HG02852 (cell line): ENCODE measurements at regions not wholly inside any gene's neighbourhood (a gene's known extent, or its start where the extent isn't known, plus 50 kb on each side); places are given as distances from the start of the nearest gene placed in this dataset.
"Not testable (repeated sequence)": the region's sequence is repeated elsewhere in the genome, so short reads cannot be mapped to it uniquely, and the experiment has no call there.

Experiments
- ATAC-seq: cut with Tn5 transposase; IDR thresholded peaks from one replicate; pipeline ENCODE4 v1.9.1; 2021; ENCODE audit warnings: mild to moderate bottlenecking, moderate library complexity; ENCODE audit not compliant: unreplicated experiment

GRCh38 chr5:12214267-12215015, 310.2 kb upstream of the CTNND2 start:
- no peak for ATAC-seq

GRCh38 chr5:12208366-12209100, 304.3 kb upstream of the CTNND2 start:
- ATAC-seq: no peak

- no peak for ATAC-seq
These were observed 300.5 kb upstream of the CTNND2 start for GRCh38 chr5:12204761-12205160.

GRCh38 chr5:12193536-12193935, 289.3 kb upstream of the CTNND2 start:
- ATAC-seq: no peak

- ATAC-seq: no peak
These were observed 278.8 kb upstream of the CTNND2 start for GRCh38 chr5:12183003-12183402.

- ATAC-seq: no peak
These were observed 273.6 kb upstream of the CTNND2 start for GRCh38 chr5:12177851-12178250.

- ATAC-seq: no peak
These were observed 273.0 kb upstream of the CTNND2 start for GRCh38 chr5:12177225-12177624.

- ATAC-seq: no peak
These were observed 271.8 kb upstream of the CTNND2 start for GRCh38 chr5:12175914-12176585.

GRCh38 chr5:12174734-12175133, 270.5 kb upstream of the CTNND2 start:
- no peak for ATAC-seq

GRCh38 chr5:12169536-12169935, 265.3 kb upstream of the CTNND2 start:
- no peak for ATAC-seq

- no peak for ATAC-seq
These were observed 258.6 kb upstream of the CTNND2 start for GRCh38 chr5:12162863-12163262.

- no peak for ATAC-seq
These were observed 243.3 kb upstream of the CTNND2 start for GRCh38 chr5:12147513-12147912.

- no peak for ATAC-seq
These were observed 237.2 kb upstream of the CTNND2 start for GRCh38 chr5:12141496-12141895.

GRCh38 chr5:12133520-12133919, 229.3 kb upstream of the CTNND2 start:
- ATAC-seq: no peak

- not testable (repeated sequence) for ATAC-seq
These were observed 226.8 kb upstream of the CTNND2 start for GRCh38 chr5:12131020-12131419.

GRCh38 chr5:12125895-12126294, 221.6 kb upstream of the CTNND2 start:
- ATAC-seq: no peak

GRCh38 chr5:12119657-12120056, 215.4 kb upstream of the CTNND2 start:
- ATAC-seq: no peak

GRCh38 chr5:12114075-12114474, 209.8 kb upstream of the CTNND2 start:
- no peak for ATAC-seq

- no peak for ATAC-seq
These were observed 208.8 kb upstream of the CTNND2 start for GRCh38 chr5:12113062-12113461.

- ATAC-seq: no peak
These were observed 207.0 kb upstream of the CTNND2 start for GRCh38 chr5:12111261-12111660.

GRCh38 chr5:12110629-12111028, 206.4 kb upstream of the CTNND2 start:
- ATAC-seq: no peak
